Tibial artery (tissue), 4 donors: ENCODE measurements at regions not wholly inside any gene's neighbourhood (a gene's known extent, or its start where the extent isn't known, plus 50 kb on each side); places are given as distances from the start of the nearest gene placed in this dataset.

Experiments used
- DNase-seq, 2 donors: peaks; one replicate each; pipeline ENCODE4 v3.0.0-alpha.2; 2019
- H3K27ac ChIP-seq, 2 donors: fragments of 200-600 bp; sonication (generic) in 1 of 2; 1 replicate in 1 of 2; 2 replicates in 1 of 2; pipeline ENCODE4 v1.5.1; 2018 to 2019; ENCODE audit warnings: mild to moderate bottlenecking in 1 of 2
- H3K27me3 ChIP-seq, 2 donors: fragments of 200-600 bp; sonication (generic) in 1 of 2; one replicate each; pipeline versions ENCODE4 v1.5.1 to v1.6.0; 2016 to 2019
- H3K36me3 ChIP-seq, 3 donors: fragments of 200-600 bp; sonication (generic) in 2 of 3; one replicate each; pipeline ENCODE4 v1.5.1; 2016 to 2019; ENCODE audit warnings: mild to moderate bottlenecking in 2 of 3
- H3K4me1 ChIP-seq, 4 donors: fragments of 200-600 bp; sonication (generic) in 2 of 4; 1 replicate in 3 of 4; 2 replicates in 1 of 4; pipeline ENCODE4 v1.5.1; 2016 to 2019
- H3K4me3 ChIP-seq, 2 donors: fragments of 200-600 bp; sonication (generic) in 1 of 2; 1 replicate in 1 of 2; 2 replicates in 1 of 2; pipeline ENCODE4 v1.5.1; 2018 to 2019; ENCODE audit warnings: mild to moderate bottlenecking in 2 of 2
- H3K9me3 ChIP-seq, 3 donors: fragments of 200-600 bp; sonication (generic) in 1 of 3; one replicate each; pipeline ENCODE4 v1.5.1; 2016 to 2019
- intact Hi-C: fragments of 100-400 bp; cut with DNase I; formaldehyde crosslinking; loops from one replicate; pipeline ENCODE4 v1.15.0; 2023; ENCODE audit warnings: low total_unique reads
- TF ChIP-seq, protein P1 (sequence below), 2 experiments: fragments of 200-600 bp in 1 of 2; fragments of 450-650 bp in 1 of 2; IDR thresholded peaks; one replicate each; pipeline ENCODE4 v1.5.1; 2017 to 2019; ENCODE audit warnings: antibody characterized with exemption in 2 of 2, mild to moderate bottlenecking in 1 of 2, moderate library complexity in 1 of 2

DNA sequence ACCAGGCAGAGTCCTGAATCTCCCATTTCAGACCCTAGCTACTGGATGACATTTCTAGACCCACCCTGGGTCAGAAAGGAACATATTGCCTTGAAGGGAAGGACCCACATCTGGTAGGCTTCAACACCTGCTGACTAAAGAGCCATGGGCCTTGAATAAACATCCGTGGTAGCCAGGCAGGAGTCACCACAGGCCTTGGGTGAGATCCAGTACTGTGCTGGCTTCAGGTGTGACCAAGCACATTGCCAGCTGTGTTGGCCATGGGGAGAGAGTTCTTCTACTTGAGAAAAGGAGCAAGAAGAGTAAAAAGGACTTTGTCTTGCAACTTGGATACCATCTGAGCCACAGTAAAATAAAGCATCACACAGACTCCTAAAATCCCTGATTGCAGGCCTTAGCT is 332.6 kb downstream of the SLC16A7 start:
- no peak overlapping the region for H3K27ac ChIP-seq
- no peak overlapping the region for H3K4me3 ChIP-seq
- no peaks in the 10 kb centered on the region for H3K27me3 ChIP-seq
- H3K9me3 ChIP-seq: no peaks in the 10 kb centered on the region
- DNase-seq: no peak
- H3K36me3 ChIP-seq: no peaks in the 10 kb centered on the region
- intact Hi-C loops: no loop called here
- TF ChIP-seq, protein P1, sequence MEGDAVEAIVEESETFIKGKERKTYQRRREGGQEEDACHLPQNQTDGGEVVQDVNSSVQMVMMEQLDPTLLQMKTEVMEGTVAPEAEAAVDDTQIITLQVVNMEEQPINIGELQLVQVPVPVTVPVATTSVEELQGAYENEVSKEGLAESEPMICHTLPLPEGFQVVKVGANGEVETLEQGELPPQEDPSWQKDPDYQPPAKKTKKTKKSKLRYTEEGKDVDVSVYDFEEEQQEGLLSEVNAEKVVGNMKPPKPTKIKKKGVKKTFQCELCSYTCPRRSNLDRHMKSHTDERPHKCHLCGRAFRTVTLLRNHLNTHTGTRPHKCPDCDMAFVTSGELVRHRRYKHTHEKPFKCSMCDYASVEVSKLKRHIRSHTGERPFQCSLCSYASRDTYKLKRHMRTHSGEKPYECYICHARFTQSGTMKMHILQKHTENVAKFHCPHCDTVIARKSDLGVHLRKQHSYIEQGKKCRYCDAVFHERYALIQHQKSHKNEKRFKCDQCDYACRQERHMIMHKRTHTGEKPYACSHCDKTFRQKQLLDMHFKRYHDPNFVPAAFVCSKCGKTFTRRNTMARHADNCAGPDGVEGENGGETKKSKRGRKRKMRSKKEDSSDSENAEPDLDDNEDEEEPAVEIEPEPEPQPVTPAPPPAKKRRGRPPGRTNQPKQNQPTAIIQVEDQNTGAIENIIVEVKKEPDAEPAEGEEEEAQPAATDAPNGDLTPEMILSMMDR (IDR thresholded peaks at IDR 0.05): no peak
- H3K4me1 ChIP-seq: no peaks in the 10 kb centered on the region

DNA sequence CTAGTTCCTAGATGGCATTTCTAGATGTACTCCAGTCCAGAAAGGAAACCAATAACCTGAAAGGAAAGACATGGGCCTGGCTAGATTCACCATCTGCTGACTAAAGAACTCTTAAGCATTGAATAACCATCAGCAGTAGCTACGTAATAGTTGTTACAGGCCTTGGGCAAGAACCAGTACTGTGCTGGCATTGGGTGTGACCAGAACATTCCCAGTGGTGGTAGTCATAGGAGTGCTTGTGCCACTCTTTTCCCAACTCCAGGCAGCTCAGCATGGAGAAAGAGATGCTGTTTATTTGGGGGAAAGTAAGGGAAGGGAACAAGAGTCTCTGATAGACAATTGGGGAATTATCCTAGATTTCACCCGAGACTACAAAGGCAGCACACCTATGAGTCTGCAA is 333.3 kb downstream of the SLC16A7 start:
- intact Hi-C loops: no loop called here
- TF ChIP-seq, protein P1 (IDR thresholded peaks at IDR 0.05): no peak
- no peaks in the 10 kb centered on the region for H3K9me3 ChIP-seq
- no peak overlapping the region for H3K4me3 ChIP-seq
- H3K27ac ChIP-seq: no peak overlapping the region
- DNase-seq: no peak
- no peaks in the 10 kb centered on the region for H3K27me3 ChIP-seq
- H3K36me3 ChIP-seq: no peaks in the 10 kb centered on the region
- no peaks in the 10 kb centered on the region for H3K4me1 ChIP-seq

DNA sequence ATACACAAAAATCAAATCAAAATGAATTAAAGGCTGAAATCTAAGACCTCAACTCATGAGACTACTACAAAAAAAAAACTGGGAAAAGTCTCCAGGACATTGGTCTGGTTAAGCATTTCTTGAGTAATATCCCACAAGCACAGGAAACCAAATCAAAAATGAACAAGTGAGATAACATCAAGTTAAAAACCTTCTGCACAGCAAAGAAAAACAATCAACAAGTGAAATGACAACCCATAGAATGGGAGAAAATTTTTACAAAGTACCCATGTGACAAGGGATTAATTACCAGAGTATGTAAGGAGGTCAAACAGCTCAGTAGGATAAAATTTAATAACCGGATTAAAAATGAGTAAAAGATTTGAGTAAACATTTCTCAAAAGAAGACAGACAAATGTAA is 338.7 kb downstream of the SLC16A7 start:
- no peak for DNase-seq
- no peak overlapping the region for H3K4me3 ChIP-seq
- H3K27ac ChIP-seq: no peak overlapping the region
- intact Hi-C loops: no loop called here
- H3K4me1 ChIP-seq: no peaks in the 10 kb centered on the region
- H3K27me3 ChIP-seq: no peaks in the 10 kb centered on the region
- no peaks in the 10 kb centered on the region for H3K9me3 ChIP-seq
- no peaks in the 10 kb centered on the region for H3K36me3 ChIP-seq
- TF ChIP-seq, protein P1 (IDR thresholded peaks at IDR 0.05): no peak

DNA sequence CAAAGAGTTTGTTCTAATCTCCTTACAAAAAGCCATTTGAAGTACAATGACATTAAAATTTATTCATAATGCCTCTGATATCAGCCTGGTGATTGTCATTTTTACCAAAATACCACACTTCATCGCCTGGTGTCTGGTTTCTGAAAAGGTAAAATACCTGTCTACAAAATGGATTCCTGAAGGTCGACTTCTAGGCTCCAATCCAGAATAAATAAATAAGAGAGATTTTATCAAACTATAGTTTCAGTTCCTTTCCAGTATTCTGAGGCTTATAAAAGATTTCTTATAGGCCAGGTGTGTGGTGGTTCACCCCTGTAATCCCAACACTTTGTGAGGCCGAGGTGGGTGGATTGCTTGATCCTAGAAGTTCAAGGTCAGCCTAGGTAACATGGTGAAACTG is 340.7 kb downstream of the SLC16A7 start:
- H3K27ac ChIP-seq: no peak overlapping the region
- H3K4me3 ChIP-seq: no peak overlapping the region
- TF ChIP-seq, protein P1 (IDR thresholded peaks at IDR 0.05): no peak
- no peaks in the 10 kb centered on the region for H3K9me3 ChIP-seq
- no peaks in the 10 kb centered on the region for H3K4me1 ChIP-seq
- no peak for DNase-seq
- intact Hi-C loops: no loop called here
- H3K27me3 ChIP-seq: no peaks in the 10 kb centered on the region
- no peaks in the 10 kb centered on the region for H3K36me3 ChIP-seq

DNA sequence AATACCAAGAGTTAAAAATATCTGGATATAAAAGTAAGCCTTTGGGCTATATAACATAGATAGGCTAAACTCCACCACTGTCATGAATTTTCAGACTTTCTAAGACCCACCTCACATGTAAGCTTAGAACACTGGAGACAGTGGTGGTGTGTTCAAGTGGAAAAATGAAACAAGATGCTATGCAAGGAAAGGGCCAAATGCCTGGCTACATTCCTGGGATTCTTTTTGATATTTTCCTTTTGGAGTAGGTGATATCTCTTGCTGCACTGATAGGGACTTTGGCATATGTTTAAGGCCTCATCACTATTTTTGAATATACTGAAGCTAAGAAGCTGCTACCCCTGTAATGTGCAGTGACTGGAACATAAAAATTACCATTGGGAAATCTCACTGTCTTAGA is 341.3 kb downstream of the SLC16A7 start:
- H3K9me3 ChIP-seq: no peaks in the 10 kb centered on the region
- H3K27me3 ChIP-seq: no peaks in the 10 kb centered on the region
- no peaks in the 10 kb centered on the region for H3K36me3 ChIP-seq
- TF ChIP-seq, protein P1 (IDR thresholded peaks at IDR 0.05): no peak
- intact Hi-C loops: no loop called here
- DNase-seq: no peak
- no peak overlapping the region for H3K4me3 ChIP-seq
- H3K4me1 ChIP-seq: no peaks in the 10 kb centered on the region
- H3K27ac ChIP-seq: no peak overlapping the region
